OCI-LY3 (cell line): ENCODE measurements at regions not wholly inside any gene's neighbourhood (a gene's known extent, or its start where the extent isn't known, plus 50 kb on each side); places are given as distances from the start of the nearest gene placed in this dataset.
A peak's percentile ranks its signal among the peaks of the same experiment; 100 is the strongest.

Experiments
- H2AFZ ChIP-seq: fragments of 200-600, 300-600 bp; shearing (Covaris generic); 2 replicates; pipeline ENCODE4 v1.6.0; 2014; ENCODE audit warnings: antibody characterized with exemption, low read depth, low read length
- H3K27ac ChIP-seq: fragments of 200-600, 300-600 bp; sonication (generic); 2 replicates; pipeline ENCODE4 v1.5.1; 2014; ENCODE audit warnings: mild to moderate bottlenecking, low read length, moderate library complexity, mixed read lengths
- H3K27me3 ChIP-seq: fragments of 200-600, 300-600 bp; sonication (generic); 2 replicates; pipeline ENCODE4 v1.6.1; 2014; ENCODE audit warnings: low read depth, low read length, mixed read lengths
- H3K36me3 ChIP-seq: fragments of 200-600, 300-600 bp; sonication (generic); replicated peaks from 2 replicates; pipeline ENCODE3; 2014; ENCODE audit warnings: low read depth, low read length, mixed read lengths
- H3K4me1 ChIP-seq: fragments of 300-600, 200-600 bp; sonication (generic); 2 replicates; pipeline ENCODE4 v1.6.1; 2014; ENCODE audit warnings: low read length, mixed read lengths
- H3K4me2 ChIP-seq: fragments of 200-600, 300-600 bp; sonication (generic); 2 replicates; pipeline ENCODE4 v1.6.1; 2014; ENCODE audit warnings: low read length, mixed read lengths
- H3K4me3 ChIP-seq: fragments of 300-600, 200-600 bp; sonication (generic); 2 replicates; pipeline ENCODE4 v1.5.1; 2014; ENCODE audit warnings: antibody characterized with exemption, mild to moderate bottlenecking, low read length, moderate library complexity
- H3K79me2 ChIP-seq: fragments of 300-600, 200-600 bp; shearing (Covaris generic); 2 replicates; pipeline ENCODE4 v1.6.1; 2014; ENCODE audit warnings: mild to moderate bottlenecking, low read length, mixed read lengths
- H3K9ac ChIP-seq: fragments of 300-600, 200-600 bp; shearing (Covaris generic); 2 replicates; pipeline ENCODE4 v1.6.0; 2014; ENCODE audit warnings: mild to moderate bottlenecking, low read length, moderate library complexity
- H3K9me3 ChIP-seq: fragments of 200-600, 300-600 bp; shearing (Covaris generic); 2 replicates; pipeline ENCODE4 v1.6.1; 2014; ENCODE audit warnings: low read length, mixed read lengths; ENCODE audit not compliant: insufficient read depth
- H4K20me1 ChIP-seq: fragments of 200-600, 300-600 bp; sonication (generic); 2 replicates; pipeline ENCODE4 v1.6.1; 2016; ENCODE audit warnings: low read length, mixed read lengths; ENCODE audit not compliant: insufficient read depth
- CTCF ChIP-seq: fragments of 200-600, 300-600 bp; sonication (generic); IDR thresholded peaks from 2 replicates; pipeline ENCODE4 v1.5.1; 2014; ENCODE audit warnings: antibody characterized with exemption, low read length, low read depth
- EZH2phosphoT487 ChIP-seq: fragments of 200-600 bp; shearing (Covaris generic); IDR thresholded peaks from 2 replicates; pipeline ENCODE4 v1.6.1; 2018; ENCODE audit warnings: antibody characterized with exemption, mixed run types, low read depth

- Histone ChIP-seq H3K36me3 (no peaks in the 10 kb centered on the region), H3K9ac (no peak overlapping the region), H3K4me3 (no peak overlapping the region), H3K4me1 (no peaks in the 10 kb centered on the region), H3K4me2 (no peak overlapping the region), H3K9me3 (no peaks in the 10 kb centered on the region), H4K20me1 (no peaks in the 10 kb centered on the region), H3K27ac (no peak overlapping the region), H3K27me3 (peaks cover 41% of the 10 kb centered on the region), H2AFZ (no peak overlapping the region), H3K79me2 (no peaks in the 10 kb centered on the region)
- TF ChIP-seq CTCF: peak; percentile 93
- TF ChIP-seq EZH2phosphoT487: no peak
These were observed 451.0 kb downstream of the MFSD1 start for GRCh38 chr3:159252772-159253384.

DNA sequence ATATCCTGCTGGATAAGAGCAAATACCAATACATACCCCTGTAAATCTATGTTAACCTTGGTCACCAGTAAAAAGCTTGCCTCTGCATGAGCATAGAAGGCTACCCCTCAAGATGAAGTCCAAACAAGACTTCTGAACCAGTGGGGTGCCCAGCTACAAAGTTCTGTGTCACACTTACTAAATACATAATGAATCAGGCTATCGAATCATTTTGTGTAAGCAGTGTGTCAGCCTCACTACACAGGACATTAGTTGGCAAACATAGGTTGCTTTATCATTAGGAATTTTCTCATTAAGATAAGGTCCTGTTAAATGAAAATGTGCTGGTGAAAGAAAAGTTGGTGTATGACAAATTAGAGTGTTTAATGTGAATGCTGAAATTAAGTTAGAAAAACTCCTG lies 452.0 kb downstream of the MFSD1 start:
- Histone ChIP-seq H3K36me3 (no peaks in the 10 kb centered on the region), H3K9ac (no peak overlapping the region), H3K27ac (no peak overlapping the region), H3K4me1 (no peaks in the 10 kb centered on the region), H2AFZ (no peak overlapping the region), H3K79me2 (no peaks in the 10 kb centered on the region), H4K20me1 (no peaks in the 10 kb centered on the region), H3K9me3 (no peaks in the 10 kb centered on the region), H3K27me3 (peaks cover 41% of the 10 kb centered on the region), H3K4me2 (no peak overlapping the region), H3K4me3 (no peak overlapping the region)
- no peak for TF ChIP-seq CTCF
- TF ChIP-seq EZH2phosphoT487: no peak

DNA sequence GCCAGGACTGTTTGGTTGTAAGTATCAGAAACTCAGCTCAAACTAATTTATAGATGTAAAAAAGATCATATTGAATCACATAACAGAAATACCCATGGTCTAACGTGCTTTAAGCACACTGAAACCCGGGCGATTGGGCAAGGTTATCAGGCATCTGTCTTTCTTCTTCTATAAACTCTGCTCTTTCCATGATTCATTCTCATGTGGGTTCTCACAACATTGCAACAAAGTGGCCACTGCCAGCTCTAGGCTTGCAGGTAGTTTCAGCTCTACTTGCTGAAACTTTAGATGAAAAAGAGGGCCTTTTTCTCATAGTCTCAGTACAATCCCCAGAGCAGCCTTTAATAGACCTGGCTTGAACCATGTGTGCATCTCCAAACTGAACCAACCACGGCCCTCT lies 456.1 kb downstream of the MFSD1 start:
- Histone ChIP-seq H3K9me3 (no peaks in the 10 kb centered on the region), H3K4me3 (no peak overlapping the region), H3K27me3 (peaks cover 49% of the 10 kb centered on the region), H3K27ac (no peak overlapping the region), H2AFZ (no peak overlapping the region), H3K4me2 (no peak overlapping the region), H4K20me1 (no peaks in the 10 kb centered on the region), H3K9ac (no peak overlapping the region), H3K4me1 (no peaks in the 10 kb centered on the region), H3K79me2 (no peaks in the 10 kb centered on the region), H3K36me3 (no peaks in the 10 kb centered on the region)
- TF ChIP-seq EZH2phosphoT487 (no peak), CTCF (no peak)

- Histone ChIP-seq H3K4me1 (peaks cover 1% of the 10 kb centered on the region; the same call in 1 of the 2 replicates), H3K4me3 (no peak overlapping the region), H3K36me3 (no peaks in the 10 kb centered on the region), H3K9me3 (no peaks in the 10 kb centered on the region), H2AFZ (no peak overlapping the region), H3K9ac (no peak overlapping the region), H3K27me3 (peaks cover 45% of the 10 kb centered on the region), H4K20me1 (no peaks in the 10 kb centered on the region), H3K79me2 (no peaks in the 10 kb centered on the region), H3K4me2 (no peak overlapping the region), H3K27ac (no peak overlapping the region)
- no peak for TF ChIP-seq EZH2phosphoT487
These were observed 457.1 kb downstream of the MFSD1 start for GRCh38 chr3:159258934-159259333.
